BE2C (cell line): ENCODE measurements at regions not wholly inside any gene's neighbourhood (a gene's known extent, or its start where the extent isn't known, plus 50 kb on each side); places are given as distances from the start of the nearest gene placed in this dataset.
"Not testable (repeated sequence)": the region's sequence is repeated elsewhere in the genome, so short reads cannot be mapped to it uniquely, and the experiment has no call there.

ENCODE experiments used
- DNase-seq: peaks from one replicate; pipeline ENCODE4 v3.0.0-alpha.2; 2020
- H3K27me3 ChIP-seq: fragments of 250-450 bp; sonication (Bioruptor Pico); 2 replicates; pipeline ENCODE4 v1.5.1; 2020; ENCODE audit warnings: mild to moderate bottlenecking
- H3K36me3 ChIP-seq: fragments of 250-450 bp; sonication (Bioruptor Pico); 2 replicates; pipeline ENCODE4 v1.5.1; 2020; ENCODE audit warnings: mild to moderate bottlenecking
- H3K4me1 ChIP-seq: fragments of 250-450 bp; sonication (Bioruptor Pico); 2 replicates; pipeline ENCODE4 v1.5.1; 2020
- H3K4me3 ChIP-seq: 2 replicates; pipeline ENCODE4 v1.5.1; 2011; ENCODE audit warnings: low read depth, low read length
- H3K9me3 ChIP-seq: fragments of 250-450 bp; sonication (Bioruptor Pico); 2 replicates; pipeline ENCODE4 v1.5.1; 2020
- CTCF ChIP-seq: IDR thresholded peaks from 2 replicates; pipeline ENCODE4 v1.5.1; 2012; ENCODE audit warnings: mild to moderate bottlenecking, low read depth, low read length

- DNase-seq: no peak
- Histone ChIP-seq H3K36me3 (no peaks in the 10 kb centered on the region), H3K27me3 (peaks cover 36% of the 10 kb centered on the region), H3K4me3 (no peak overlapping the region), H3K4me1 (no peaks in the 10 kb centered on the region), H3K9me3 (no peaks in the 10 kb centered on the region)
- no peak for TF ChIP-seq CTCF
Observed at GRCh38 chr5:135739383-135739981, 95.0 kb upstream of the SLC25A48 start.

DNA sequence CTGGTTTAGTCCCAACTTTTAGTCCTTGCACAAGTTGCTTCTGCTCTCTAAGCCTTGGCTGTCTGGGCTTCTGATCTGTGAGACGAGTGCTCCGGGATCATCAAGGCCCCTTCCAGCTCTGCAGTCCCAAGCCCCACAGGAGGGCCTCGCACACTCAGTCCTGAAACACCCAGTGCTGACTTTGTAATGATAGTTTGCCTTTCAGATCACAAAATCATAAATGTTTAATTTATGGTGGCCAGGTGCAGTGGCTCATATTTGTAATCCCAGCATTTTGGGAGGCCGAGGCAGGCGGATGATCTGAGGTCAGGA is 95.9 kb upstream of the SLC25A48 start:
- no peak overlapping the region for H3K4me3 ChIP-seq
- H3K9me3 ChIP-seq: no peaks in the 10 kb centered on the region
- H3K36me3 ChIP-seq: no peaks in the 10 kb centered on the region
- H3K4me1 ChIP-seq: no peaks in the 10 kb centered on the region
- no peak for DNase-seq
- TF ChIP-seq CTCF: no peak
- peaks cover 36% of the 10 kb centered on the region for H3K27me3 ChIP-seq

GRCh38 chr5:135737701-135738563 is 96.5 kb upstream of the SLC25A48 start:
- Histone ChIP-seq H3K4me1 (no peaks in the 10 kb centered on the region), H3K36me3 (no peaks in the 10 kb centered on the region), H3K4me3 (no peak overlapping the region), H3K9me3 (no peaks in the 10 kb centered on the region), H3K27me3 (peaks cover 36% of the 10 kb centered on the region)
- no peak for DNase-seq
- TF ChIP-seq CTCF: no peak

DNA sequence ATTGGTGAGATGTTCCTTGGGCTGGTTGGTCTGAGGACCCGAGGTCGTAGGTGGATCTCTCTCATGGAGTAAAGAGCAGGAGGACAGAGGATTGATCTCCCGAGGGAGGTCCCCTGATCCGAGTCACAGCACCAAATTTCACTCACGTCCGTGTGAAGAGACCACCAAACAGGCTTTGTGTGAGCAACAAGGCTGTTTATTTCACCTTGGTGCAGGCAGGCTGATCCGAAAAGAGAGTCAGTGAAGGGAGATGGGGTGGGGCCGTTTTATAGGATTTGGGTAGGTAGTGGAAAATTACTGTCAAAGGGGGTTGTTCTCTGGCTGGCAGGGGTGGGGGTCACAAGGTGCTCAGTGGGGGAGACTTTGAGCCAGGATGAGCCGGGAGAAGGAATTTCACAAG is 97.5 kb upstream of the SLC25A48 start:
- not testable (repeated sequence) for H3K36me3 ChIP-seq, DNase-seq, H3K4me3 ChIP-seq, H3K9me3 ChIP-seq, H3K4me1 ChIP-seq
- H3K27me3 ChIP-seq: peaks cover 36% of the 10 kb centered on the region

DNA sequence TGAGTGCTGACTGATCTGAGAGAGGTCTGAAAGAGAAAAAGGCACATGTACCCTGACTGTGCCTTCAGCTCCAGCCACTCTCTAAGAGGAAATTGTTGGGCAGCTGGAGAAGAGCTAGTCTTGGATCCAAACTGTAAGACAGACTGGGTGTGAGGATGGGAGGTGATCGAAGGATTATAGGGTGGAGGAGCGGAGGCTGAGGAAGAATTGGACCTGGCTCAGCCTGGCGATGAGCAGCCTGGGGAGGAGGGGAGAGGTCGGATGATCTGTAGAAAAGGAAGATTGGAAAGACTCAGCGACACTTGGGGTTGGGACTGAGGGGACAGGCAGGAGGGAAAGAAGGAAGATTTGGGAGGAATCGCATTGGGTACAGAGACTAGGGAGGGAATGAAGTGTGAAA is 98.6 kb upstream of the SLC25A48 start:
- Histone ChIP-seq H3K4me3 (no peak overlapping the region), H3K9me3 (no peaks in the 10 kb centered on the region), H3K27me3 (peaks cover 36% of the 10 kb centered on the region), H3K36me3 (no peaks in the 10 kb centered on the region), H3K4me1 (no peaks in the 10 kb centered on the region)
- no peak for TF ChIP-seq CTCF
- DNase-seq: no peak

DNA sequence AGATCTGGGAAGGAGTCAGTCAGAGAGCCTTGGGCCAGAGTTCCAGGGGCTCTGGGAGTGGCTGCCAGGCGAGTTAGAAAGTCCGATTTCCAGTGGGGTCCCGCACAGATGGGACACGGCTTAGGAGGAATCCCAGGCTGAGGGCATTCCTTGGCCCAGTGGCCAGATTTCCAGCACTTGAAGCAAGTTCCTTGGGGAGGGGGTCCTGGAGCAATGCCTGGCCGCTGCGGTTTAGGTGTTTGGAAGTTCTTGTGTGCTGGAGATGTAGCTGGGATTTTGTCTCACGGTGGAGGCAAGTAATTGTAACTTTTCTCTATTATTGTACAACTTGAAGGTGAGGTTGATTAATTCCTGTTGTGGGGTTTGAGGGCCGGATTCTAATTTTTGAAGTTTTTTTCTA is 99.5 kb upstream of the SLC25A48 start:
- not testable (repeated sequence) for H3K4me1 ChIP-seq, H3K9me3 ChIP-seq, H3K4me3 ChIP-seq, DNase-seq, H3K36me3 ChIP-seq
- H3K27me3 ChIP-seq: peaks cover 32% of the 10 kb centered on the region

GRCh38 chr5:135731034-135731433 is 103.4 kb upstream of the SLC25A48 start:
- not testable (repeated sequence) for H3K9me3 ChIP-seq, H3K36me3 ChIP-seq, DNase-seq, H3K27me3 ChIP-seq, H3K4me1 ChIP-seq, H3K4me3 ChIP-seq

- not testable (repeated sequence) for H3K4me3 ChIP-seq, H3K27me3 ChIP-seq, H3K9me3 ChIP-seq, DNase-seq, H3K36me3 ChIP-seq, H3K4me1 ChIP-seq
Observed at GRCh38 chr5:135730161-135730560, 104.3 kb upstream of the SLC25A48 start.
